ENCODE measurements at regions not wholly inside any gene's neighbourhood (a gene's known extent, or its start where the extent isn't known, plus 50 kb on each side); places are given as distances from the start of the nearest gene placed in this dataset.

- WGBS (ENCODE audit: extremely low coverage, insufficient coverage, low lambda C conversion rate): no CpG with 5 or more reads among the region's 2 CpGs
- Histone ChIP-seq H4K5ac (ENCODE audit: low read length) (no peak overlapping the region), H2AK5ac (ENCODE audit: low read length) (no peak overlapping the region)
Measured at GRCh38 chr3:152731511-152731910, 103.4 kb upstream of the P2RY1 start.

GRCh38 chr3:152733584-152734119, 101.3 kb upstream of the P2RY1 start:
- Histone ChIP-seq H3K27me3 (ENCODE audit: insufficient read depth, low read length, poor library complexity) (no peaks in the 10 kb centered on the region), H3K4ac (ENCODE audit: low read depth, low read length) (no peak overlapping the region), H2BK120ac (ENCODE audit: low read depth, low read length) (no peak overlapping the region), H3K18ac (ENCODE audit: low read length) (no peak overlapping the region), H3K79me2 (ENCODE audit: control insufficient read depth, insufficient read depth, low read length) (no peaks in the 10 kb centered on the region), H3K4me2 (ENCODE audit: low read length) (no peak overlapping the region), H3K4me1 (ENCODE audit: control insufficient read depth, low read depth, low read length) (peaks cover 2% of the 10 kb centered on the region), H4K8ac (ENCODE audit: low read depth, low read length) (no peak overlapping the region), H3K27ac (ENCODE audit: low read depth, low read length) (no peak overlapping the region), H4K5ac (ENCODE audit: low read length) (no peak overlapping the region), H3K56ac (ENCODE audit: low read length) (no peak overlapping the region), H2BK15ac (replicated peaks; ENCODE audit: low read depth) (no peak overlapping the region), H3K9ac (ENCODE audit: low read length) (no peak overlapping the region), H2AK5ac (ENCODE audit: low read length) (no peak overlapping the region), H3K79me1 (ENCODE audit: low read length) (no peaks in the 10 kb centered on the region), H3K36me3 (ENCODE audit: control insufficient read depth, insufficient read depth, low read length) (no peaks in the 10 kb centered on the region), H3K4me3 (ENCODE audit: low read length) (no peak overlapping the region), H3K23ac (ENCODE audit: low read length) (no peak overlapping the region), H2BK5ac (ENCODE audit: low read length) (no peak overlapping the region)
- no peak for DNase-seq
- no CpG with 5 or more reads among the region's 2 CpGs for WGBS (ENCODE audit: extremely low coverage, insufficient coverage, low lambda C conversion rate)

More at GRCh38 chr3:152731511-152731910, 103.4 kb upstream of the P2RY1 start:
- Histone ChIP-seq H3K27ac (ENCODE audit: low read depth, low read length) (no peak overlapping the region), H3K27me3 (ENCODE audit: insufficient read depth, low read length, poor library complexity) (no peaks in the 10 kb centered on the region), H3K18ac (ENCODE audit: low read length) (no peak overlapping the region), H3K4ac (ENCODE audit: low read depth, low read length) (no peak overlapping the region), H2BK15ac (replicated peaks; ENCODE audit: low read depth) (no peak overlapping the region), H3K9ac (ENCODE audit: low read length) (no peak overlapping the region), H2BK5ac (ENCODE audit: low read length) (no peak overlapping the region), H3K4me2 (ENCODE audit: low read length) (no peak overlapping the region), H3K4me3 (ENCODE audit: low read length) (no peak overlapping the region), H3K4me1 (ENCODE audit: control insufficient read depth, low read depth, low read length) (no peaks in the 10 kb centered on the region), H3K23ac (ENCODE audit: low read length) (no peak overlapping the region), H3K36me3 (ENCODE audit: control insufficient read depth, insufficient read depth, low read length) (no peaks in the 10 kb centered on the region), H3K79me2 (ENCODE audit: control insufficient read depth, insufficient read depth, low read length) (no peaks in the 10 kb centered on the region), H3K56ac (ENCODE audit: low read length) (no peak overlapping the region), H3K79me1 (ENCODE audit: low read length) (no peaks in the 10 kb centered on the region), H2BK120ac (ENCODE audit: low read depth, low read length) (no peak overlapping the region), H4K8ac (ENCODE audit: low read depth, low read length) (no peak overlapping the region)
- DNase-seq: no peak

DNA sequence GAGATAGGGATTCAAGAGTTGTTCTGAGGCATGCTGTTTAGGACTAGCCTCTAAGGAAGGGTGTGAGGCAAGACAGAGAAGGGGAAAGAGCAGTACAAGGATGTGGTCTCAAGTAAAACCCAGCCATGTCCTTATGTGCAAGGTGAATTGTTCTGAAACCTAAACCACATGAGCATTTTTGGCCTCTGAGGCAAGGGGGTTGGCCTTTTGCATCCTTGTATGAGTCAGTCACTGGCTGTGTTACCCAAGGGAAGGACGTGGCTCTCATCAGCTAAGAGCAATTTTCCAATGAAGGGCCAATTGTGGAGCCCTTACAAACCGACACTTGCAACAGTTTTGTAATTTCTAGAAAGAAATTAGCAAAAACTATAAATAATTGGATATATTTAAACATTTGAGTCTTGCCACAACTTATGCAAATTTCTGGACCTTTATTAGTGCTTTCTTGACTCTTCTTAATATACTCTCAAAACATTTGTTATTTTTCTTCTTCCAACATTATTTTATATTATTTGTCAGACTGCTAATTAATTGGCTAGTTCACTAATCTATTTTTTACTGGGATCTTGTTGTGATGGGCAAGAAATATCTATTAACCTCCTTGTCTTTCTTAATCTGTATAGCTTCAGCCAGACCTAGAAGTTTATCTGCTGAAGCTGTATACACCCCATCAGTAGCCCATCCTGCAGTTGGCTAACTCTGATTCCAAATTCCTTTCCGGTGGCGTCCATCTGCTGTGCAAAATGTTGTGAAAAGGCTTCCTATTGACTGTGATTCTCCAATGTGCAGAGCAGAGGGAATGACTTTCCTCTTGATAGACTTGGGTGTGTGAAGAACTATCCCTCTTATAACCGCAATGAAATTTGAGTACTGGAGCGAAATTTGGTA, 97.7 kb upstream of the P2RY1 start:
- Histone ChIP-seq H2BK15ac (replicated peaks; ENCODE audit: low read depth) (no peak overlapping the region), H3K79me1 (ENCODE audit: low read length) (no peaks in the 10 kb centered on the region), H3K4me1 (ENCODE audit: control insufficient read depth, low read depth, low read length) (peaks cover 2% of the 10 kb centered on the region), H2BK5ac (ENCODE audit: low read length) (no peak overlapping the region), H3K18ac (ENCODE audit: low read length) (no peak overlapping the region), H3K27ac (ENCODE audit: low read depth, low read length) (no peak overlapping the region), H3K4me2 (ENCODE audit: low read length) (no peak overlapping the region), H3K9ac (ENCODE audit: low read length) (no peak overlapping the region), H3K4me3 (ENCODE audit: low read length) (no peak overlapping the region), H2AK5ac (ENCODE audit: low read length) (no peak overlapping the region), H2BK120ac (ENCODE audit: low read depth, low read length) (no peak overlapping the region), H3K56ac (ENCODE audit: low read length) (no peak overlapping the region), H3K36me3 (ENCODE audit: control insufficient read depth, insufficient read depth, low read length) (no peaks in the 10 kb centered on the region), H3K4ac (ENCODE audit: low read depth, low read length) (no peak overlapping the region), H3K23ac (ENCODE audit: low read length) (peak overlapping the region; percentile 38), H4K5ac (ENCODE audit: low read length) (no peak overlapping the region), H3K27me3 (ENCODE audit: insufficient read depth, low read length, poor library complexity) (no peaks in the 10 kb centered on the region), H4K8ac (ENCODE audit: low read depth, low read length) (no peak overlapping the region), H3K79me2 (ENCODE audit: control insufficient read depth, insufficient read depth, low read length) (no peaks in the 10 kb centered on the region)
- DNase-seq: peak; percentile 41
- no CpG with 5 or more reads among the region's 6 CpGs for WGBS (ENCODE audit: extremely low coverage, insufficient coverage, low lambda C conversion rate)

GRCh38 chr3:152738656-152739055, 96.3 kb upstream of the P2RY1 start:
- no CpG with 5 or more reads among the region's 2 CpGs for WGBS (ENCODE audit: extremely low coverage, insufficient coverage, low lambda C conversion rate)
- Histone ChIP-seq H3K36me3 (ENCODE audit: control insufficient read depth, insufficient read depth, low read length) (no peaks in the 10 kb centered on the region), H3K4me1 (ENCODE audit: control insufficient read depth, low read depth, low read length) (peaks cover 2% of the 10 kb centered on the region), H2BK15ac (replicated peaks; ENCODE audit: low read depth) (no peak overlapping the region), H3K23ac (ENCODE audit: low read length) (no peak overlapping the region), H2BK120ac (ENCODE audit: low read depth, low read length) (no peak overlapping the region), H3K27ac (ENCODE audit: low read depth, low read length) (no peak overlapping the region), H3K27me3 (ENCODE audit: insufficient read depth, low read length, poor library complexity) (no peaks in the 10 kb centered on the region), H3K4me2 (ENCODE audit: low read length) (no peak overlapping the region), H3K79me2 (ENCODE audit: control insufficient read depth, insufficient read depth, low read length) (no peaks in the 10 kb centered on the region), H3K9ac (ENCODE audit: low read length) (no peak overlapping the region), H4K8ac (ENCODE audit: low read depth, low read length) (no peak overlapping the region), H3K79me1 (ENCODE audit: low read length) (no peaks in the 10 kb centered on the region), H3K56ac (ENCODE audit: low read length) (no peak overlapping the region), H3K4ac (ENCODE audit: low read depth, low read length) (no peak overlapping the region), H2AK5ac (ENCODE audit: low read length) (no peak overlapping the region), H4K5ac (ENCODE audit: low read length) (no peak overlapping the region), H3K18ac (ENCODE audit: low read length) (no peak overlapping the region), H2BK5ac (ENCODE audit: low read length) (no peak overlapping the region), H3K4me3 (ENCODE audit: low read length) (no peak overlapping the region)
- DNase-seq: no peak

GRCh38 chr3:152742368-152743347, 92.3 kb upstream of the P2RY1 start:
- Histone ChIP-seq H3K27me3 (ENCODE audit: insufficient read depth, low read length, poor library complexity) (no peaks in the 10 kb centered on the region), H2BK15ac (replicated peaks; ENCODE audit: low read depth) (no peak overlapping the region), H3K36me3 (ENCODE audit: control insufficient read depth, insufficient read depth, low read length) (no peaks in the 10 kb centered on the region), H3K18ac (ENCODE audit: low read length) (no peak overlapping the region), H3K56ac (ENCODE audit: low read length) (no peak overlapping the region), H3K79me2 (ENCODE audit: control insufficient read depth, insufficient read depth, low read length) (no peaks in the 10 kb centered on the region), H2BK120ac (ENCODE audit: low read depth, low read length) (no peak overlapping the region), H4K5ac (ENCODE audit: low read length) (no peak overlapping the region), H4K8ac (ENCODE audit: low read depth, low read length) (no peak overlapping the region), H3K79me1 (ENCODE audit: low read length) (no peaks in the 10 kb centered on the region), H3K23ac (ENCODE audit: low read length) (no peak overlapping the region), H2BK5ac (ENCODE audit: low read length) (no peak overlapping the region), H3K4me1 (ENCODE audit: control insufficient read depth, low read depth, low read length) (peaks cover 3% of the 10 kb centered on the region), H3K4ac (ENCODE audit: low read depth, low read length) (no peak overlapping the region), H3K4me2 (ENCODE audit: low read length) (no peak overlapping the region), H3K4me3 (ENCODE audit: low read length) (no peak overlapping the region), H3K27ac (ENCODE audit: low read depth, low read length) (no peak overlapping the region), H2AK5ac (ENCODE audit: low read length) (no peak overlapping the region), H3K9ac (ENCODE audit: low read length) (no peak overlapping the region)
- no peak for DNase-seq
- no CpG with 5 or more reads among the region's 2 CpGs for WGBS (ENCODE audit: extremely low coverage, insufficient coverage, low lambda C conversion rate)

Data from mesendoderm (in vitro differentiated cells).